GM19468 (cell line): ENCODE measurements at regions not wholly inside any gene's neighbourhood (a gene's known extent, or its start where the extent isn't known, plus 50 kb on each side); places are given as distances from the start of the nearest gene placed in this dataset.
"Not testable (repeated sequence)": the region's sequence is repeated elsewhere in the genome, so short reads cannot be mapped to it uniquely, and the experiment has no call there.

ENCODE experiments used
- ATAC-seq: cut with Tn5 transposase; IDR thresholded peaks from one replicate; pipeline ENCODE4 v1.9.1; 2021; ENCODE audit warnings: mild to moderate bottlenecking, moderate library complexity, moderate number of reproducible peaks; ENCODE audit not compliant: unreplicated experiment; ENCODE audit errors: extremely low read depth

- not testable (repeated sequence) for ATAC-seq
Measured at GRCh38 chr1:120609015-120609573, 114.7 kb upstream of the NBPF26 start.

GRCh38 chr1:120609834-120610233 is 113.9 kb upstream of the NBPF26 start:
- not testable (repeated sequence) for ATAC-seq

- not testable (repeated sequence) for ATAC-seq
Measured at GRCh38 chr1:120614931-120615639, 108.7 kb upstream of the NBPF26 start.

GRCh38 chr1:120617493-120617892 is 106.3 kb upstream of the NBPF26 start:
- ATAC-seq = not testable (repeated sequence)

GRCh38 chr1:120619867-120620692 is 103.7 kb upstream of the NBPF26 start:
- ATAC-seq = not testable (repeated sequence)

- ATAC-seq = not testable (repeated sequence)
Measured at GRCh38 chr1:120620693-120620969, 103.1 kb upstream of the NBPF26 start.

GRCh38 chr1:120621278-120621677 is 102.5 kb upstream of the NBPF26 start:
- ATAC-seq = not testable (repeated sequence)

- ATAC-seq = not testable (repeated sequence)
Measured at GRCh38 chr1:120623539-120623938, 100.2 kb upstream of the NBPF26 start.

- not testable (repeated sequence) for ATAC-seq
Measured at GRCh38 chr1:120624565-120625064, 99.1 kb upstream of the NBPF26 start.

- not testable (repeated sequence) for ATAC-seq
Measured at GRCh38 chr1:120629832-120630455, 93.8 kb upstream of the NBPF26 start.

GRCh38 chr1:120634816-120635806 is 88.6 kb upstream of the NBPF26 start:
- ATAC-seq = not testable (repeated sequence)

GRCh38 chr1:120640261-120641013 is 83.3 kb upstream of the NBPF26 start:
- ATAC-seq = not testable (repeated sequence)

- ATAC-seq = not testable (repeated sequence)
Measured at GRCh38 chr1:120641014-120641302, 82.8 kb upstream of the NBPF26 start.

GRCh38 chr1:120647182-120647581 is 76.6 kb upstream of the NBPF26 start:
- ATAC-seq = not testable (repeated sequence)

GRCh38 chr1:120648915-120649623 is 74.7 kb upstream of the NBPF26 start:
- not testable (repeated sequence) for ATAC-seq

GRCh38 chr1:120649730-120650129 is 74.0 kb upstream of the NBPF26 start:
- not testable (repeated sequence) for ATAC-seq

- not testable (repeated sequence) for ATAC-seq
Measured at GRCh38 chr1:120654114-120654513, 69.6 kb upstream of the NBPF26 start.

- ATAC-seq = not testable (repeated sequence)
Measured at GRCh38 chr1:120655394-120655793, 68.4 kb upstream of the NBPF26 start.
